ENCODE measurements at regions not wholly inside any gene's neighbourhood (a gene's known extent, or its start where the extent isn't known, plus 50 kb on each side); places are given as distances from the start of the nearest gene placed in this dataset.

DNA sequence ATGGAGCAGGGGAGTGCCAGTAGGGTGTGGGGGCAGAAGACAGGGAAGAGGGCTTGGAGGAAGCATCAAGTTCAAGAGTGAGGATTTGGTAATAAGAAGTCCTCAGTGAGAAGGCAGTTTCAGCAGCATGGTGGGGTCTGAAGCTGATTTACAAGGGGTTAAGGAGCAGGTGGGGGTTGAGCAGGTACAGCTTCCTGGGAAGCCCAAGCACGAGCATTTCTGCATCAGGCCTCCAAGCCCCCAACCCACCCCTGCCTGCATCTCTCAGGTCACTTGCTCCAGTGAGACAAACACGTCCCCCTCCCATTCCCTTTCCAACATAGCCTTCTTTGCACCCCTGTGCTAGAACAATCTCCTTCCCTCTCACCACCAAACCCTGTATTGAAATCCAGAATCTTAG is 574.7 kb downstream of the MATN1 start:
- no peaks in the 10 kb centered on the region for H3K27me3 ChIP-seq (replicated peaks)
- no peak for DNase-seq
- TF ChIP-seq, protein P1, sequence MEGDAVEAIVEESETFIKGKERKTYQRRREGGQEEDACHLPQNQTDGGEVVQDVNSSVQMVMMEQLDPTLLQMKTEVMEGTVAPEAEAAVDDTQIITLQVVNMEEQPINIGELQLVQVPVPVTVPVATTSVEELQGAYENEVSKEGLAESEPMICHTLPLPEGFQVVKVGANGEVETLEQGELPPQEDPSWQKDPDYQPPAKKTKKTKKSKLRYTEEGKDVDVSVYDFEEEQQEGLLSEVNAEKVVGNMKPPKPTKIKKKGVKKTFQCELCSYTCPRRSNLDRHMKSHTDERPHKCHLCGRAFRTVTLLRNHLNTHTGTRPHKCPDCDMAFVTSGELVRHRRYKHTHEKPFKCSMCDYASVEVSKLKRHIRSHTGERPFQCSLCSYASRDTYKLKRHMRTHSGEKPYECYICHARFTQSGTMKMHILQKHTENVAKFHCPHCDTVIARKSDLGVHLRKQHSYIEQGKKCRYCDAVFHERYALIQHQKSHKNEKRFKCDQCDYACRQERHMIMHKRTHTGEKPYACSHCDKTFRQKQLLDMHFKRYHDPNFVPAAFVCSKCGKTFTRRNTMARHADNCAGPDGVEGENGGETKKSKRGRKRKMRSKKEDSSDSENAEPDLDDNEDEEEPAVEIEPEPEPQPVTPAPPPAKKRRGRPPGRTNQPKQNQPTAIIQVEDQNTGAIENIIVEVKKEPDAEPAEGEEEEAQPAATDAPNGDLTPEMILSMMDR (IDR thresholded peaks at IDR 0.05; ENCODE audit: low read depth, low read length, missing control alignments), result no peak
- in situ Hi-C loops (cut with HindIII; ENCODE audit: low pct_ligation_motif_present, low sequenced_read_pairs), result no loop called here
- H3K4me3 ChIP-seq (ENCODE audit: low read depth, low read length), result no peak overlapping the region
- no peaks in the 10 kb centered on the region for H3K36me3 ChIP-seq (replicated peaks)
- H3K27ac ChIP-seq, result no peak overlapping the region

- no peak overlapping the region for H3K27ac ChIP-seq
- H3K27me3 ChIP-seq (replicated peaks), result no peaks in the 10 kb centered on the region
- in situ Hi-C loops (cut with HindIII; ENCODE audit: low pct_ligation_motif_present, low sequenced_read_pairs), result no loop called here
- no peaks in the 10 kb centered on the region for H3K36me3 ChIP-seq (replicated peaks)
- no peak for DNase-seq
- TF ChIP-seq, protein P1 (IDR thresholded peaks at IDR 0.05; ENCODE audit: low read depth, low read length, missing control alignments), result no peak
- no peak overlapping the region for H3K4me3 ChIP-seq (ENCODE audit: low read depth, low read length)
These were observed 576.2 kb downstream of the MATN1 start for GRCh38 chr1:30147188-30147587.

DNA sequence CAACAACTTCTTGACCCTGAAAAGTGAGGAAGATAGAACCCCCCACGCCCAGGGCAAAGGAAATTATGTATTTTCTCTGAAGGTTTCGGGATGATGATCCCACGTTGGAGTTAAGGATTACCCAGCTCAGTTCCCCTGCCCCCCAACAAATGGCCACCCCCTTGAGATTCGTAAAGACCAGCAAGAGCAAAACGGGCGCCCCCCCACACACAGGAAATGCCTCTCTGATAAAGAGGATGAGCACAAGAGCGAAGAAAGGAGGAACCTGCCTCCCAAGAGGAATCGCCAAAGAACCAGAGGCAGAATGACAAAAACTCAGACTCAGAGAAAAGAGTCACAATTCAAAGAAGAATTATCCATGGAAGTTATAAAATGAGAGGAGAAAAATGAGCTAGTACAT is 576.9 kb downstream of the MATN1 start:
- no peak overlapping the region for H3K4me3 ChIP-seq (ENCODE audit: low read depth, low read length)
- TF ChIP-seq, protein P1 (IDR thresholded peaks at IDR 0.05; ENCODE audit: low read depth, low read length, missing control alignments), result no peak
- no peak for DNase-seq
- H3K27me3 ChIP-seq (replicated peaks), result no peaks in the 10 kb centered on the region
- H3K27ac ChIP-seq, result no peak overlapping the region
- no peaks in the 10 kb centered on the region for H3K36me3 ChIP-seq (replicated peaks)
- in situ Hi-C loops (cut with HindIII; ENCODE audit: low pct_ligation_motif_present, low sequenced_read_pairs), result no loop called here

DNA sequence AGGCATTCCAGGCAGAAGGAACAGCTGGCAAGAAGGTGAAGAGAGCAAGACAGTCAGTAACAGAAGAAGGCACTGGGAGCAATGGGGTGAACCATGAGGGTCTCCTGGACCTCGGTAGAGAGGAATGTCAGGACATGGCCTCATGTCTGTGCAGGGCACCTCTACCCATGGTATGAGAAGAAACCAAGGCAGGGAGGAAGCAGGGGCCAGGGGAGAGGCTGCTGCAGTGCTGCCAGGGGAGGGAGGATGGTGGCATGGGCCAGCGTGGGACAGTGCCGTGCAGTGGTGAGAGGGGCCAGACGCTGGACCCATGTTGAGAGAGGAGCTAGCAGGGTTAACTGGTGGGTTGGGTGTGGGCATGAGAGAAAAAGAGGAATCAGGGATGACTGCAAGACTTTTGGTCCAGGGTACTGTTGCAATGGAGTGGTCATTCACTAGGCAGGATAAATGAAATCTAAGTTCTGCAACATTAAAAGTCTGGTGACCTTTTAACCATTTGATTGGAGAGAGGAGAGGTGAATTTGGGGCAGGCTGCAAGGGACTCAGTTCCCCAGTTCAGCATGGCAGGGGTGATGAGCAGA is 577.6 kb downstream of the MATN1 start:
- Histone ChIP-seq H3K27ac (no peak overlapping the region), H3K4me3 (ENCODE audit: low read depth, low read length) (no peak overlapping the region), H3K27me3 (replicated peaks) (no peaks in the 10 kb centered on the region), H3K36me3 (replicated peaks) (no peaks in the 10 kb centered on the region)
- in situ Hi-C loops (cut with HindIII; ENCODE audit: low pct_ligation_motif_present, low sequenced_read_pairs), result no loop called here
- TF ChIP-seq, protein P1 (IDR thresholded peaks at IDR 0.05; ENCODE audit: low read depth, low read length, missing control alignments), result no peak
- DNase-seq, result no peak

- in situ Hi-C loops (cut with HindIII; ENCODE audit: low pct_ligation_motif_present, low sequenced_read_pairs), result no loop called here
- TF ChIP-seq, protein P1 (IDR thresholded peaks at IDR 0.05; ENCODE audit: low read depth, low read length, missing control alignments), result no peak
- H3K4me3 ChIP-seq (ENCODE audit: low read depth, low read length), result no peak overlapping the region
- no peaks in the 10 kb centered on the region for H3K27me3 ChIP-seq (replicated peaks)
- H3K27ac ChIP-seq, result no peak overlapping the region
- DNase-seq, result no peak
- H3K36me3 ChIP-seq (replicated peaks), result no peaks in the 10 kb centered on the region
These were observed 578.6 kb downstream of the MATN1 start for GRCh38 chr1:30144831-30145230.

DNA sequence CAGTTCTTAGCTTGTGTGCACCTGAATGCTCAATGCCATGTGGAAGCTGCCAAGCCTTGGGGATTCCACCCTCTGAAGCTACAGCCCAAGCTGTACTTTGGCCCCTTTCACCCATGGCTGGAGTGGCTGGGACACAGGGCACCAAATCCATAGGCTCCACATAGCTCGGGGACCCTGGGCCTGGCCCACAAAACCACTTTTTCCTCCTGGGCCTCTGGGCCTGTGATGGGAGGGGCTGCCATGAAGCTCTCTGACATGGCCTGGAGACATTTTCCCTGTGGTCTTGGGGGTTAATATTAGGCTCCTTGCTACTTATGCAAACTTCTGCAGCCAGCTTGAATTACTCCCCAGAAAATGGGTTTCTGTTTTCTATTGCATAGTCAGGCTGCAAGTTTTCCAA is 579.9 kb downstream of the MATN1 start:
- no peak for DNase-seq
- H3K4me3 ChIP-seq (ENCODE audit: low read depth, low read length), result no peak overlapping the region
- no peaks in the 10 kb centered on the region for H3K36me3 ChIP-seq (replicated peaks)
- TF ChIP-seq, protein P1 (IDR thresholded peaks at IDR 0.05; ENCODE audit: low read depth, low read length, missing control alignments), result no peak
- H3K27me3 ChIP-seq (replicated peaks), result no peaks in the 10 kb centered on the region
- in situ Hi-C loops (cut with HindIII; ENCODE audit: low pct_ligation_motif_present, low sequenced_read_pairs), result no loop called here
- no peak overlapping the region for H3K27ac ChIP-seq
